ENCODE measurements at regions not wholly inside any gene's neighbourhood (a gene's known extent, or its start where the extent isn't known, plus 50 kb on each side); places are given as distances from the start of the nearest gene placed in this dataset.

GRCh38 chr2:106745468-106745867, 140.5 kb downstream of the ST6GAL2 start:
- WGBS, 3 donors, result 13 to 29% (median 14%) methylated on average over 5 of the region's 5 CpGs
- H3K27ac ChIP-seq, result no peak overlapping the region
- H3K36me3 ChIP-seq (ENCODE audit: insufficient read depth in 1 of 2, low read depth in 1 of 2), result no peaks in the 10 kb centered on the region
- intact Hi-C loops (cut with DNase I), result no loop called here
- no peak for ATAC-seq
- no peak overlapping the region for H3K4me3 ChIP-seq
- no peaks in the 10 kb centered on the region for H3K27me3 ChIP-seq (ENCODE audit: insufficient read depth in 3 of 3, low read length in 2 of 3)
- TF ChIP-seq CTCF (IDR thresholded peaks at IDR 0.05), result no peak
- DNase-seq, result no peak
- no peaks in the 10 kb centered on the region for H3K4me1 ChIP-seq
- H3K9me3 ChIP-seq, result no peaks in the 10 kb centered on the region

- Histone ChIP-seq H3K36me3 (ENCODE audit: insufficient read depth in 1 of 2, low read depth in 1 of 2) (no peaks in the 10 kb centered on the region), H3K27me3 (ENCODE audit: insufficient read depth in 3 of 3, low read length in 2 of 3) (no peaks in the 10 kb centered on the region), H3K27ac (no peak overlapping the region), H3K4me3 (no peak overlapping the region), H3K9me3 (no peaks in the 10 kb centered on the region), H3K4me1 (no peaks in the 10 kb centered on the region)
- no peak for DNase-seq
- no peak for TF ChIP-seq CTCF (IDR thresholded peaks at IDR 0.05)
- no peak for ATAC-seq
- WGBS, 3 donors, result 45 to 67% (median 47%) methylated on average over 2 of the region's 2 CpGs
- intact Hi-C loops (cut with DNase I), result no loop called here
These were observed 136.1 kb downstream of the ST6GAL2 start for GRCh38 chr2:106749823-106750222.

Data from psoas muscle (tissue), 7 donors.